ENCODE measurements at regions not wholly inside any gene's neighbourhood (a gene's known extent, or its start where the extent isn't known, plus 50 kb on each side); places are given as distances from the start of the nearest gene placed in this dataset.

DNA sequence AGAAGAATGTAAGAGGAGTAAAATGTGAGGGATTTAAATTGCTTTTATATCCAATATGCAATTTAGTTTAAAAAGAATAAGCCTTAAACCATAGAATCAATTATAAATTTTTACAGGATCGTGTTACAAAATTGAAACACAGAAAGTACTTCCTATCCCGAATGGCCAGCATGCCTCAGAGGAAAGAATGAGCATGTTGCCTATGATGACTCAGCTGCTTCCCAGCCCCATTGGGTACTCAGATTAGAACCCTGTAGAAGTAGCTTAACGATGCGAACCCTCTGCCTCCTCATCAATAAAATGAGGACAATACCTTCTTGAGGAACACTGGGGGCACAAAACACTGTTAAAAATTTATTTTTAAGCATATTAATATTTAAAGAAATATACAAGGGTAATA, 113.4 kb upstream of the CDK1 start:
- Histone ChIP-seq H3K4me1 (ENCODE audit: control insufficient read depth, insufficient read depth, low read length) (no peaks in the 10 kb centered on the region), H3K27ac (ENCODE audit: low read length) (no peak overlapping the region), H3K4me3 (ENCODE audit: low read length) (no peak overlapping the region), H3K36me3 (ENCODE audit: control insufficient read depth, insufficient read depth, low read length) (no peaks in the 10 kb centered on the region), H3K27me3 (ENCODE audit: control insufficient read depth, insufficient read depth, low read length) (no peaks in the 10 kb centered on the region), H3K9me3 (ENCODE audit: control insufficient read depth, insufficient read depth, low read length) (no peaks in the 10 kb centered on the region)
- 71% methylated on average over 4 of the region's 4 CpGs for whole genome bisulfite sequencing (ENCODE audit: insufficient coverage)
- intact Hi-C loops (cut with micrococcal nuclease), result no loop called here
- Mint-ChIP-seq H3K27ac (no peak overlapping the region), H3K27me3 (ENCODE audit: low read depth in 2 of 2) (peaks cover 0 to 20% of the 10 kb centered on the region in 2 donors), H3K4me3 (no peak overlapping the region), H3K4me1 (no peaks in the 10 kb centered on the region), H3K36me3 (no peaks in the 10 kb centered on the region), H3K9me3 (no peaks in the 10 kb centered on the region)
- ATAC-seq (no peak), DNase-seq (no peak)
- TF ChIP-seq, protein P1, sequence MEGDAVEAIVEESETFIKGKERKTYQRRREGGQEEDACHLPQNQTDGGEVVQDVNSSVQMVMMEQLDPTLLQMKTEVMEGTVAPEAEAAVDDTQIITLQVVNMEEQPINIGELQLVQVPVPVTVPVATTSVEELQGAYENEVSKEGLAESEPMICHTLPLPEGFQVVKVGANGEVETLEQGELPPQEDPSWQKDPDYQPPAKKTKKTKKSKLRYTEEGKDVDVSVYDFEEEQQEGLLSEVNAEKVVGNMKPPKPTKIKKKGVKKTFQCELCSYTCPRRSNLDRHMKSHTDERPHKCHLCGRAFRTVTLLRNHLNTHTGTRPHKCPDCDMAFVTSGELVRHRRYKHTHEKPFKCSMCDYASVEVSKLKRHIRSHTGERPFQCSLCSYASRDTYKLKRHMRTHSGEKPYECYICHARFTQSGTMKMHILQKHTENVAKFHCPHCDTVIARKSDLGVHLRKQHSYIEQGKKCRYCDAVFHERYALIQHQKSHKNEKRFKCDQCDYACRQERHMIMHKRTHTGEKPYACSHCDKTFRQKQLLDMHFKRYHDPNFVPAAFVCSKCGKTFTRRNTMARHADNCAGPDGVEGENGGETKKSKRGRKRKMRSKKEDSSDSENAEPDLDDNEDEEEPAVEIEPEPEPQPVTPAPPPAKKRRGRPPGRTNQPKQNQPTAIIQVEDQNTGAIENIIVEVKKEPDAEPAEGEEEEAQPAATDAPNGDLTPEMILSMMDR (IDR thresholded peaks at IDR 0.05), result no peak

DNA sequence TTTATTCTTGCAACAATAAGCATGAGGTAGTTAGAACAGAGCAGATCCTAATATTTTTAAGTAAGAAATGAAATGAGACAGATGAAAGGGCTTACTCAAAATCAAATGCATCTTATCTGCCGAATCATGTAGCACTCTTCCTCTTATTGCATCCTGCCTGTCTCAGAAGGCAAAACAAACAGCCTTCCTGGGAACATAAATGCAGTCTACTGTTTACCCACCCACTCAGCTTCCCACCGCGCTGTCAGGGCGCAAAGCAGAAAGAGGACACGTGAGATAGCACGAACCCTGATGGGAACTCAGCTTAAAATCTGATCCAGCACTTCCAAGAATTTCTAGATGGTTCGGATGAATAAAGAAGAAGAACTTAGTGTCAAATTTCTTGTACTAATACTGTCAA, 114.4 kb upstream of the CDK1 start:
- 65% methylated on average over 7 of the region's 7 CpGs for WGBS (ENCODE audit: insufficient coverage)
- TF ChIP-seq, protein P1 (IDR thresholded peaks at IDR 0.05), result no peak
- no peak overlapping the region for H3K4me3 Mint-ChIP-seq

DNA sequence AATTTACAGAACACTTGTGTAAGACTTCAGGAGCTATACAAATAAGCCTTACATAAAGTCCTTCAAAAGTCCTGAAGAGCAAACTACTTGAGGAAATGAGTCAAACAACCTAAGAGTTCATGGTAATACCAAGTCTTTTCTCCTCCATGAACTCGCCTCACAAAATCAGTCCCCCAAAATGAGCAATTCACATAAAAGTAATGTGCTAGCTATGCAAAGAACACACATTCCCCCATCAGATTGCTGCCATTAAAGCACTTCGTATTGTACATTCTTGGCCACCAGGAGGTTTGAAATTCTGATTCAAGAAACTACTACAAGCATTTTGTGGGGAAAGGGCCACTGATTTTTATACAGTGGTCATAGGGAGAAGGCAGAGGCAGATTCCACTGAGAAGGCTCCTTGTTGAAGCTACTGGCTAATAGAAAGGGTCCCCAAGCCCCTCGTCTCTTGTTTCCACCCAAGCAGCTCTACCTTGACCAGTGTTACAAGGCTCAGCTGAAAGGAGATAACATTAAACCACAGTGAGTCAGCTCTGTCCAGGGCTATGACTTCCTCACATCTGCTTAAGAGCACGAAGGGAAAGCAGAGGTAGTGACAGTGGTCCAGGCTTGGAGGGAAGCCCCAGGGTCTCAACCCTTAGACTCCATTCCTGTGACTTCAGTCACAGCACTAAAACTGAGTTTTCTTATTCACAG, 115.2 kb upstream of the CDK1 start:
- Mint-ChIP-seq H3K27ac (no peak overlapping the region), H3K4me3 (no peak overlapping the region), H3K36me3 (no peaks in the 10 kb centered on the region), H3K27me3 (ENCODE audit: low read depth in 2 of 2) (peaks cover 0 to 20% of the 10 kb centered on the region in 2 donors), H3K9me3 (no peaks in the 10 kb centered on the region), H3K4me1 (no peaks in the 10 kb centered on the region)
- 46% methylated on average over 4 of the region's 4 CpGs for WGBS (ENCODE audit: insufficient coverage)
- Histone ChIP-seq H3K4me1 (ENCODE audit: control insufficient read depth, insufficient read depth, low read length) (no peaks in the 10 kb centered on the region), H3K27me3 (ENCODE audit: control insufficient read depth, insufficient read depth, low read length) (no peaks in the 10 kb centered on the region), H3K4me3 (ENCODE audit: low read length) (no peak overlapping the region), H3K36me3 (ENCODE audit: control insufficient read depth, insufficient read depth, low read length) (no peaks in the 10 kb centered on the region), H3K27ac (ENCODE audit: low read length) (no peak overlapping the region), H3K9me3 (ENCODE audit: control insufficient read depth, insufficient read depth, low read length) (peaks cover 3% of the 10 kb centered on the region)
- DNase-seq (no peak), ATAC-seq (peak in 1 of 3 donors; percentile 61)
- intact Hi-C loops (cut with micrococcal nuclease), result no loop called here
- TF ChIP-seq, protein P1 (IDR thresholded peaks at IDR 0.05), result no peak

More for the DNA sequence above, 114.4 kb upstream of the CDK1 start:
- no peak overlapping the region for H3K27ac Mint-ChIP-seq
- H3K9me3 Mint-ChIP-seq, result no peaks in the 10 kb centered on the region
- Histone ChIP-seq H3K27ac (ENCODE audit: low read length) (no peak overlapping the region), H3K27me3 (ENCODE audit: control insufficient read depth, insufficient read depth, low read length) (no peaks in the 10 kb centered on the region), H3K4me3 (ENCODE audit: low read length) (no peak overlapping the region), H3K9me3 (ENCODE audit: control insufficient read depth, insufficient read depth, low read length) (peaks cover under 1% of the 10 kb centered on the region), H3K36me3 (ENCODE audit: control insufficient read depth, insufficient read depth, low read length) (no peaks in the 10 kb centered on the region), H3K4me1 (ENCODE audit: control insufficient read depth, insufficient read depth, low read length) (no peaks in the 10 kb centered on the region)
- ATAC-seq, result no peak
- peak in 1 of 2 donors; percentile 10 for DNase-seq
- H3K4me1 Mint-ChIP-seq, result no peaks in the 10 kb centered on the region
- intact Hi-C loops (cut with micrococcal nuclease), result no loop called here
- H3K36me3 Mint-ChIP-seq, result no peaks in the 10 kb centered on the region
- H3K27me3 Mint-ChIP-seq (ENCODE audit: low read depth in 2 of 2), result peaks cover 0 to 20% of the 10 kb centered on the region in 2 donors

DNA sequence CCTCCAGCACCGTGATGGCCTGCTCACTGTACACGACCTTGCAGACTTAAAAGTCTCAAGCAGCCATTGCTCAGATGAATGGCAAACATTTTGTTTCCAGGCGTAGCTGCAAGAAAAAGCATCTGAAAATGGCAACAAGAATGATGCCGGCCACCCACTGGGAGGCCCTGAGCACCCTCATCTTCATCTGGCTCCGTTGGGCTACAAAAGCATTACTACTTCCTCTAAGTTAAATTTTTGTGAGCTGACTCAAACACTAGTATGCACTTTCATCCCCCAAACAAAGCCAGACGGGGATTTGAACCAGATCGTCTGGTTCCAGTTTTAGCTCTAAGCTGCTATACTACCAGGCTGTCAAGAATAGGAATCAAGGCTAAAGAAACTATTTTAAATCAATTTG, 116.6 kb upstream of the CDK1 start:
- no peak for DNase-seq
- 87% methylated on average over 5 of the region's 7 CpGs for WGBS (ENCODE audit: insufficient coverage)
- TF ChIP-seq, protein P1 (IDR thresholded peaks at IDR 0.05), result no peak
- no peaks in the 10 kb centered on the region for H3K36me3 Mint-ChIP-seq
- no peak overlapping the region for H3K27ac ChIP-seq (ENCODE audit: low read length)
- peaks cover 0 to 20% of the 10 kb centered on the region in 2 donors for H3K27me3 Mint-ChIP-seq (ENCODE audit: low read depth in 2 of 2)
- no peak overlapping the region for H3K4me3 Mint-ChIP-seq
- H3K9me3 Mint-ChIP-seq, result no peaks in the 10 kb centered on the region
- H3K27me3 ChIP-seq (ENCODE audit: control insufficient read depth, insufficient read depth, low read length), result no peaks in the 10 kb centered on the region
- peaks cover 3% of the 10 kb centered on the region for H3K9me3 ChIP-seq (ENCODE audit: control insufficient read depth, insufficient read depth, low read length)
- no peaks in the 10 kb centered on the region for H3K4me1 Mint-ChIP-seq
- no peaks in the 10 kb centered on the region for H3K4me1 ChIP-seq (ENCODE audit: control insufficient read depth, insufficient read depth, low read length)
- no peak overlapping the region for H3K27ac Mint-ChIP-seq
- H3K36me3 ChIP-seq (ENCODE audit: control insufficient read depth, insufficient read depth, low read length), result no peaks in the 10 kb centered on the region
- ATAC-seq, result no peak
- intact Hi-C loops (cut with micrococcal nuclease), result no loop called here
- no peak overlapping the region for H3K4me3 ChIP-seq (ENCODE audit: low read length)

All from natural killer cell (primary cell).